Lower leg skin (tissue), 4 donors: ENCODE measurements at regions not wholly inside any gene's neighbourhood (a gene's known extent, or its start where the extent isn't known, plus 50 kb on each side); places are given as distances from the start of the nearest gene placed in this dataset.

ENCODE experiments used
- DNase-seq, 2 donors: peaks; one replicate each; pipeline ENCODE4 v3.0.0-alpha.2; 2019; ENCODE audit warnings: low spot score in 2 of 2
- H3K4me3 ChIP-seq: fragments of 200-600 bp; sonication (generic); 2 replicates; pipeline ENCODE4 v1.5.1; 2017; ENCODE audit warnings: mild to moderate bottlenecking, low read depth; ENCODE audit not compliant: poor library complexity, severe bottlenecking
- CTCF ChIP-seq, 3 donors: fragments of 450-650 bp; IDR thresholded peaks; one replicate each; pipeline ENCODE4 v1.5.1; 2016; ENCODE audit warnings: antibody characterized with exemption in 3 of 3, mild to moderate bottlenecking in 3 of 3, moderate library complexity in 2 of 3
- POLR2A ChIP-seq, 2 donors: fragments of 450-650 bp; IDR thresholded peaks; one replicate each; pipeline ENCODE4 v1.6.1; 2016 to 2017; ENCODE audit warnings: antibody characterized with exemption in 2 of 2, mild to moderate bottlenecking in 1 of 2, moderate library complexity in 1 of 2
- WGBS, 2 donors: methylation state at CpG; one replicate each; pipeline ENCODE4 v1.1.5; 2018; 5-methylcytosine and 5-hydroxymethylcytosine counted together
- intact Hi-C: fragments of 100-400 bp; cut with DNase I; formaldehyde crosslinking; loops from one replicate; pipeline ENCODE4 v1.15.0; 2023; ENCODE audit warnings: low total_unique reads

DNA sequence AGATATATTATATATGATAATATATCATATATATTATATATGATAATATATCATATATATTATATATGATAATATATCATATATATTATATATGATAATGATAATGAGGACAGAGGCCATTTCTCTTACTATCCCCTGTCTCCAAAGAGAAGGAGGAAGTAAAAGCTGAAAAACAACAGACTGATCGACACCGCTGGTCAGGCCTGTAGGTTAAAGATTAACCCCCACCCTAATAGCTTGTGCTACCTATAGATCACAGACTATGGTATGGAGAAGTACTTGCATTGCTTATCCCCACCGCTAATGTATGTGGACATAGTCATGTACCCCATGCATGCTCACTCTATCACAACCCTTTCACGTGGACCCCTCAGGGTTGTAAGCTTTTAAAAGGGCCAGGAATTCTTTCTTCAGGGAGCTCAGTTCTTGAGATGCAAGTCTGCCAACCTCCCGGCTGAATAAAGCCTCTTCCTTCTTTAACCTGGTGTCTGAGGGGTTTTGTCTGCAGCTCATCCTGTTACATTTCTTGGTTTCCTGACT is 786.1 kb upstream of the TMEM132C start:
- intact Hi-C loops: no loop called here
- 84 to 86% methylated on average over 5 of the region's 5 CpGs for WGBS, 2 donors
- no peak for DNase-seq
- H3K4me3 ChIP-seq: no peak overlapping the region
- TF ChIP-seq CTCF (IDR thresholded peaks at IDR 0.05) (no peak), POLR2A (IDR thresholded peaks at IDR 0.05) (no peak)

DNA sequence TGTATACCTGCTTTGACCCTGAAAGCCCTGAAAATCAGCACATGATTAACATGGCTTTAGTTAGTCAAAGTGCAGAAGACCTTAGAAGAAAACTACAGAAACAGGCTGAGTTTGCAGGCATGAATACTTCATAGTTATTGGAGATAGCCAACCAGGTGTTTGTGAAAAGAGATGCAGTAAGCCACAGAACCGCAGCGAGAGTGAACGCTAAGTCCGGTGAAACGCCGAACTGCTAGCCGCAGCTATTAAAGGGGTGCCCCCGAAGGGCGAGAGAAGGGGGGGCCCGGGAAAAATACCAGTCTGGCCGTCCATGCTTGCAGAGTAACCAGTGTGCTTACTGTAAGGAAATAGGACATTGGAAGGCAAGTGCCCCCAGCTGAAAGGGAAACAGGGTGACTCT is 784.0 kb upstream of the TMEM132C start:
- intact Hi-C loops: no loop called here
- TF ChIP-seq POLR2A (IDR thresholded peaks at IDR 0.05) (no peak), CTCF (IDR thresholded peaks at IDR 0.05) (no peak)
- WGBS, 2 donors: 89 to 90% methylated on average over 11 of the region's 11 CpGs
- H3K4me3 ChIP-seq: no peak overlapping the region
- DNase-seq: no peak

DNA sequence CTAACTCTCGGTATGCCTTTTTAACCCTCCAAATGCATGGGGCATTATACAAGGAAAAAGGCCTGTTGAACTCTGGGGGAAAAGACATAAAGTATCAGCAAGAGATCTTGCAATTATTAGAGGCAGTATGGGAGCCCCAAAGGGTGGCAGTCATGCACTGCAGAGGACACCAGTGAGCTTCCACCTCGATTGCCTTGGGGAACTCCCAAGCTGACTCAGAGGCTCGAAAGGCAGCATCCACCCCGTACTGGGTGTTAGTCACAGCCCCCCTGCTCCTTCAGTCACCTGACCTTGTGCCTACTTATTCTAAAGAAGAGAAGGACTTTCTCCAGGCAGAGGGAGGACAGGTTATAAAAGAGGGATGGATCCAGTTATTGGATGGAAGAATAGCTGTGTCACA is 781.4 kb upstream of the TMEM132C start:
- no peak overlapping the region for H3K4me3 ChIP-seq
- WGBS, 2 donors: 40 to 45% methylated on average over 4 of the region's 4 CpGs
- DNase-seq: no peak
- intact Hi-C loops: no loop called here
- TF ChIP-seq POLR2A (IDR thresholded peaks at IDR 0.05) (no peak), CTCF (IDR thresholded peaks at IDR 0.05) (no peak)

DNA sequence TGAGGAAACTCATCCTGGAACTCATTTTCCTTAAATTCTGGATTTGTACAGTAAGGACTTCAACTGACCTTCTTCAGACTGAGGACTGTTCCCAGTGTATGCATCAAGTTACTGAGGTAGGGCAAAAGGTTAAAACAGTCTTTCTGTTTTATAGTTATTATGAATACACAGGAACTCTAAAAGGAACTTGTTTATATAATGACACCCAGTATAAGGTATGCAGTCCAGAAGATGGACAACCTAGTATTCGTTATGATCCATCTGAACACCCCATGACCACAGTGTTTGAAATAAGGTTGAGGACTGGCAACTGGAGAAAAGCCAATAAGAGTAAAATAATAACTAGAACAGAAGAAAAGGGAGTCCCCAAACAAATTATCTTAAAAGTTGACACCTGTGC is 779.9 kb upstream of the TMEM132C start:
- intact Hi-C loops: no loop called here
- H3K4me3 ChIP-seq: no peak overlapping the region
- TF ChIP-seq CTCF (IDR thresholded peaks at IDR 0.05) (no peak), POLR2A (IDR thresholded peaks at IDR 0.05) (no peak)
- DNase-seq: no peak
- WGBS, 2 donors: 83 to 100% methylated on average over 1 of the region's 1 CpG

DNA sequence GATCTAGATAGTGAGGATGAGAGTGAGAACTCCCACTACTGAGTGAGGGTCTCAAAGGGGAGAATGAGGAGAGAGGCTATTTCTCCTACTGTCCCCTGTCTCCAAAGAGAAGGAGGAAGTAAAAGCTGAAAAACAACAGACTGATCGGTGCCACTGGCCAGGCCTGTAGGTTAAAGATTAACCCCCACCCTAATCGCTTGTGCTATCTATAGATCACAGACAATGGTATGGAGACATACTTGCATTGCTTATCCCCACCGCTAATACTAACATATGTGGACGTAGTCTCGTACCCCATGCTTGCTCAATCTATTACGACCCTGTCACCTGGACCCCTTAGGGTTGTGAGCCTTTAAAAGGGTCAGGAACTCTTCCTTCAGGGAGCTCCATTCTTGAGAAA is 777.9 kb upstream of the TMEM132C start:
- TF ChIP-seq CTCF (IDR thresholded peaks at IDR 0.05) (no peak), POLR2A (IDR thresholded peaks at IDR 0.05) (no peak)
- WGBS, 2 donors: 82 to 83% methylated on average over 6 of the region's 6 CpGs
- no peak for DNase-seq
- intact Hi-C loops: no loop called here
- H3K4me3 ChIP-seq: no peak overlapping the region
